ENCODE measurements at regions not wholly inside any gene's neighbourhood (a gene's known extent, or its start where the extent isn't known, plus 50 kb on each side); places are given as distances from the start of the nearest gene placed in this dataset.
A peak's percentile ranks its signal among the peaks of the same experiment; 100 is the strongest.

GRCh38 chr15:36356978-36357601 lies 222.3 kb upstream of the CDIN1 start:
- H3K9me2 ChIP-seq (ENCODE audit: insufficient read depth), result no peaks in the 10 kb centered on the region
- no peak for ATAC-seq
- H3K4me3 ChIP-seq (replicated peaks in 1 of 2; ENCODE audit: low read depth in 1 of 2, low read length in 2 of 2), result no peak overlapping the region
- no peaks in the 10 kb centered on the region for H3K36me3 ChIP-seq (ENCODE audit: control insufficient read depth in 1 of 2, insufficient read depth in 2 of 2, low read length in 2 of 2)
- CTCF ChIA-PET, result no interaction called here
- no peaks in the 10 kb centered on the region for H4K20me1 ChIP-seq (ENCODE audit: insufficient read depth)
- no TSS peak for BruUV-seq (replicated peaks)
- RAD21 ChIA-PET (ENCODE audit: low non-redundant PET in 1 of 2, low total read pairs in 2 of 2, uncharacterized antibody in 2 of 2, unreplicated experiment in 2 of 2), result no interaction called here
- no peak overlapping the region for H3K4me2 ChIP-seq (ENCODE audit: low read length)
- H3K79me2 ChIP-seq (ENCODE audit: insufficient read depth, low read length), result no peaks in the 10 kb centered on the region
- DNase-seq (ENCODE audit: low read depth, low spot score), result no peak
- intact Hi-C loops (cut with micrococcal nuclease), result no loop called here
- no peak overlapping the region for H3K27ac ChIP-seq (ENCODE audit: low read depth, low read length)
- peaks cover 0 to 27% of the 10 kb centered on the region in 2 experiments; a peak in 1 of 4 replicates for H3K4me1 ChIP-seq (ENCODE audit: control insufficient read depth in 1 of 2, insufficient read depth in 2 of 2, low read length in 2 of 2)
- no peaks in the 10 kb centered on the region for H3K27me3 ChIP-seq (ENCODE audit: insufficient read depth, low read length)
- no peak overlapping the region for H3K9ac ChIP-seq (ENCODE audit: low read length)
- H2AFZ ChIP-seq (ENCODE audit: low read depth, low read length, poor library complexity, severe bottlenecking), result peak overlapping the region; percentile 50
- TF ChIP-seq TCF7L2 (IDR thresholded peaks at IDR 0.05; ENCODE audit: borderline replicate concordance, extremely low read depth, insufficient read depth, insufficient read length), result no peak
- no peak for TF ChIP-seq ELF1 (IDR thresholded peaks at IDR 0.05; ENCODE audit: borderline replicate concordance, low read depth)
- no peak for TF ChIP-seq ZBTB33 (IDR thresholded peaks at IDR 0.05; ENCODE audit: extremely low read depth, insufficient replicate concordance, low read length)
- TF ChIP-seq EZH2phosphoT487 (IDR thresholded peaks at IDR 0.05; ENCODE audit: borderline replicate concordance), result no peak
- no peak for TF ChIP-seq SRF (IDR thresholded peaks at IDR 0.05; ENCODE audit: low read depth)
- TF ChIP-seq CEBPB (IDR thresholded peaks at IDR 0.05; ENCODE audit: low read depth), result no peak
- POLR2A ChIA-PET, result no interaction called here
- no peaks in the 10 kb centered on the region for H3K9me3 ChIP-seq (ENCODE audit: control insufficient read depth in 1 of 2, insufficient read depth in 1 of 2, low read depth in 1 of 2, low read length in 2 of 2)

DNA sequence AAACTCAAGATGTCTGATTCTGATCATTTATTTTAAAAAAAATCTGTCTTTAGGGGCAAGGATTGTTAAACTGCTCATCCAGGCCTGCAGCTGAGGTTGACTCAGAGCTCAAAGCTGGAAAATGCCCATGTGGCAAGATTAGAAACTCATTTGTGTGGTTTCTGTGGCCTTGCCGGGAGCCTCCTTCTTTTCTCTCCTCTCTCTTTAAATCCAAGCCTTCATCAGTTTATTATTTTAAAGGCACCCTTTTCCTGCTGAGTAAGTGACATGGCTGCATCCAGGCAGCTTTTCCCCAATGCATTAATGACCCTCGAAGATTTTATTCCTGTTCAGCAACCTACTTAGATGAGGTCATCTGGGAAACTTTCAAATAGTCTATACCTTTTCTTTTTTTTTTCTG lies 221.3 kb upstream of the CDIN1 start:
- DNase-seq (ENCODE audit: low read depth, low spot score), result no peak
- CTCF ChIA-PET, result no interaction called here
- Histone ChIP-seq H3K9ac (ENCODE audit: low read length) (no peak overlapping the region), H3K4me1 (ENCODE audit: control insufficient read depth in 1 of 2, insufficient read depth in 2 of 2, low read length in 2 of 2) (peaks cover 0 to 37% of the 10 kb centered on the region in 2 experiments; a peak in 3 of 4 replicates), H3K36me3 (ENCODE audit: control insufficient read depth in 1 of 2, insufficient read depth in 2 of 2, low read length in 2 of 2) (no peaks in the 10 kb centered on the region), H3K27ac (ENCODE audit: low read depth, low read length) (peak overlapping the region; percentile 30; the same call in 1 of the 2 replicates), H3K4me2 (ENCODE audit: low read length) (no peak overlapping the region), H3K27me3 (ENCODE audit: insufficient read depth, low read length) (no peaks in the 10 kb centered on the region), H3K9me3 (ENCODE audit: control insufficient read depth in 1 of 2, insufficient read depth in 1 of 2, low read depth in 1 of 2, low read length in 2 of 2) (no peaks in the 10 kb centered on the region), H3K9me2 (ENCODE audit: insufficient read depth) (no peaks in the 10 kb centered on the region), H3K79me2 (ENCODE audit: insufficient read depth, low read length) (no peaks in the 10 kb centered on the region), H2AFZ (ENCODE audit: low read depth, low read length, poor library complexity, severe bottlenecking) (peak overlapping the region; percentile 1), H4K20me1 (ENCODE audit: insufficient read depth) (no peaks in the 10 kb centered on the region), H3K4me3 (replicated peaks in 1 of 2; ENCODE audit: low read depth in 1 of 2, low read length in 2 of 2) (no peak overlapping the region)
- BruUV-seq (replicated peaks), result no TSS peak
- no peak for ATAC-seq
- RAD21 ChIA-PET (ENCODE audit: low non-redundant PET in 1 of 2, low total read pairs in 2 of 2, uncharacterized antibody in 2 of 2, unreplicated experiment in 2 of 2), result no interaction called here
- TF ChIP-seq FOSL1 (IDR thresholded peaks at IDR 0.05; ENCODE audit: low read depth), result no peak
- TF ChIP-seq CEBPB (IDR thresholded peaks at IDR 0.05; ENCODE audit: low read depth), result no peak
- no peak for TF ChIP-seq RAD21 (IDR thresholded peaks at IDR 0.05; ENCODE audit: low read depth)
- TF ChIP-seq MAX (IDR thresholded peaks at IDR 0.05), result no peak
- TF ChIP-seq EZH2phosphoT487 (IDR thresholded peaks at IDR 0.05; ENCODE audit: borderline replicate concordance), result no peak
- no peak for TF ChIP-seq EZH2 (IDR thresholded peaks at IDR 0.05)
- no peak for TF ChIP-seq ZFX (IDR thresholded peaks at IDR 0.05)
- TF ChIP-seq, protein P1, sequence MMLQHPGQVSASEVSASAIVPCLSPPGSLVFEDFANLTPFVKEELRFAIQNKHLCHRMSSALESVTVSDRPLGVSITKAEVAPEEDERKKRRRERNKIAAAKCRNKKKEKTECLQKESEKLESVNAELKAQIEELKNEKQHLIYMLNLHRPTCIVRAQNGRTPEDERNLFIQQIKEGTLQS (IDR thresholded peaks at IDR 0.05), result no peak
- TF ChIP-seq JUND (IDR thresholded peaks at IDR 0.05), result no peak
- no peak for TF ChIP-seq ELF1 (IDR thresholded peaks at IDR 0.05; ENCODE audit: borderline replicate concordance, low read depth)
- no peak for TF ChIP-seq SP1 (IDR thresholded peaks at IDR 0.05; ENCODE audit: low read depth)
- no peak for TF ChIP-seq POLR2AphosphoS5 (IDR thresholded peaks at IDR 0.05; ENCODE audit: low read depth, low read length)
- TF ChIP-seq POLR2A (IDR thresholded peaks at IDR 0.05; ENCODE audit: borderline replicate concordance, extremely low read depth, insufficient read depth, insufficient read length), result no peak
- no peak for TF ChIP-seq ZNF274 (IDR thresholded peaks at IDR 0.05; ENCODE audit: low read depth, low read length)
- no peak for TF ChIP-seq TCF7L2 (IDR thresholded peaks at IDR 0.05; ENCODE audit: borderline replicate concordance, extremely low read depth, insufficient read depth, insufficient read length)
- POLR2A ChIA-PET, result no interaction called here
- intact Hi-C loops (cut with micrococcal nuclease), result no loop called here

Measured in HCT116 (cell line).